ENCODE measurements at regions not wholly inside any gene's neighbourhood (a gene's known extent, or its start where the extent isn't known, plus 50 kb on each side); places are given as distances from the start of the nearest gene placed in this dataset.
"Not testable (repeated sequence)": the region's sequence is repeated elsewhere in the genome, so short reads cannot be mapped to it uniquely, and the experiment has no call there.

DNA sequence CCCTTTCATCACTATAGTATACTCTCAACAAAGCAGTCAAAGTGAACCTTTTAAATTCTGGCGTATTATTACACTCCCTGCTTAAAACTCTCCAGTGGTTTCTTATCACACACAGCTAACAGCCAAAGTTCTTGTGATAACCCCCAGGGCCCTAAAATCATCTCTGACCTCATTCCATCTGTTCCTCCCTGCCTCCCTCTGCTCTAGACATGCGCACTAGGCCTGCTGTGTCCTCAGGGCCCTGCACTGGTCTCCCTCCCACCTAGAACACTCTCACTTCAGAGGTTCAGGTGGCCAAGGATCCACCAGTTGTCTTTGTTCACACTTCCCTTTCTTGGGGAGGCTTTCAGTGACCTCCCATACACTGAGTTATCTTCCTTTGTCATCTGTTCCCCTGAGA lies 603.4 kb downstream of the DSC3 start:
- ATAC-seq = no peak
- Histone ChIP-seq H3K27me3 (ENCODE audit: low read depth) (no peaks in the 10 kb centered on the region), H3K9me3 (no peaks in the 10 kb centered on the region), H3K4me3 (no peak overlapping the region), H3K36me3 (no peaks in the 10 kb centered on the region), H3K27ac (no peak overlapping the region), H3K4me1 (no peaks in the 10 kb centered on the region)
- no peak for TF ChIP-seq CTCF (IDR thresholded peaks at IDR 0.05)
- DNase-seq = no peak
- intact Hi-C loops (cut with DNase I) = no loop called here

- no peak overlapping the region for H3K4me3 ChIP-seq
- no peaks in the 10 kb centered on the region for H3K9me3 ChIP-seq
- H3K27me3 ChIP-seq (ENCODE audit: low read depth) = no peaks in the 10 kb centered on the region
- no peaks in the 10 kb centered on the region for H3K36me3 ChIP-seq
- H3K27ac ChIP-seq = no peak overlapping the region
- no peaks in the 10 kb centered on the region for H3K4me1 ChIP-seq
- DNase-seq (no peak), ATAC-seq (no peak)
- intact Hi-C loops (cut with DNase I) = no loop called here
- no peak for TF ChIP-seq CTCF (IDR thresholded peaks at IDR 0.05)
Measured at GRCh38 chr18:30432349-30432748, 610.2 kb downstream of the DSC3 start.

DNA sequence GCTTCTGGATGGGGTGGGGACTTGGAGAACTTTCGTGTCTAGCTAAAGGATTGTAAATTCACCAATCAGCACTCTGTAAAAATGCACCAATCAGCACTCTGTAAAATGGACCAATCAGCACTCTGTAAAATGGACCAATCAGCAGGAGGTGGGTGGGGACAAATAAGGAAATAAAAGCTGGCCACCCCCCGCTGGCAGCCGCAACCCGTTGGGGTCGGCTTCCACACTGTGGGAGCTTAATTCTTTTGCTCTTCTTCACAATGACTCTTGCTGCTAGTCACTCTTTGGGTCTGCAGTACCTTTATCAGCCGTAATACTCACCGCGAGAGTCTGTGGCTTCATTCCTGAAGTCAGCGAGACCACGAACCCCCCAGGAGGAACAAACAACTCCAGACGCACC lies 623.1 kb downstream of the DSC3 start:
- intact Hi-C loops (cut with DNase I); DNase-seq; H3K4me3 ChIP-seq; H3K36me3 ChIP-seq; H3K27me3 ChIP-seq (ENCODE audit: low read depth); H3K27ac ChIP-seq; ATAC-seq; H3K4me1 ChIP-seq; H3K9me3 ChIP-seq: not testable (repeated sequence)

- intact Hi-C loops (cut with DNase I) = no loop called here
- Histone ChIP-seq H3K27ac (no peak overlapping the region), H3K27me3 (ENCODE audit: low read depth) (no peaks in the 10 kb centered on the region), H3K4me3 (no peak overlapping the region), H3K4me1 (no peaks in the 10 kb centered on the region), H3K9me3 (no peaks in the 10 kb centered on the region), H3K36me3 (no peaks in the 10 kb centered on the region)
- TF ChIP-seq CTCF (IDR thresholded peaks at IDR 0.05) = no peak
- DNase-seq (no peak), ATAC-seq (no peak)
Measured at GRCh38 chr18:30415903-30416302, 626.6 kb downstream of the DSC3 start.

DNA sequence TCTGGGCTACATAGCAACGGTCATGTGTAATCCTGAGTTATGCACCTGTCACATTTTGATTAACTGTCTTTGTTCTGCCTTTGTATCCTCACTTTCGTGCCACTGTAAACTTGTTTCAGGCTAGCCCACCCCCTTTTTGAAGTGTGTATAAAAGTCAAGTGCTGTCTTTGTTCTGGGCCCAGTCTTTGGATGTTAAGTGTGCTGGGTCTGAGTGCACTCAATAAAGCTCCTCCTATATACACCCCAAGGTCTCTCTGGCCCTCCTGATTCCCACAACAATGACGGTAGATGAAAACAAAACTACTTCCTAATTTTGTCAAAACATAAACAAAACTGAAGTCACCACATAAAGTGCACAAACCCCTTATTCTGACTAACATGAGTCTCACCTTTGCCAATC lies 633.4 kb downstream of the DSC3 start:
- TF ChIP-seq CTCF (IDR thresholded peaks at IDR 0.05) = no peak
- DNase-seq = no peak
- Histone ChIP-seq H3K9me3 (no peaks in the 10 kb centered on the region), H3K4me1 (no peaks in the 10 kb centered on the region), H3K4me3 (no peak overlapping the region), H3K36me3 (no peaks in the 10 kb centered on the region), H3K27ac (no peak overlapping the region), H3K27me3 (ENCODE audit: low read depth) (no peaks in the 10 kb centered on the region)
- intact Hi-C loops (cut with DNase I) = no loop called here
- no peak for ATAC-seq

- TF ChIP-seq CTCF (IDR thresholded peaks at IDR 0.05) = no peak
- Histone ChIP-seq H3K4me3 (no peak overlapping the region), H3K4me1 (no peaks in the 10 kb centered on the region), H3K27me3 (ENCODE audit: low read depth) (no peaks in the 10 kb centered on the region), H3K9me3 (no peaks in the 10 kb centered on the region), H3K27ac (no peak overlapping the region), H3K36me3 (no peaks in the 10 kb centered on the region)
- DNase-seq (no peak), ATAC-seq (no peak)
- intact Hi-C loops (cut with DNase I) = no loop called here
Measured at GRCh38 chr18:30406728-30407127, 635.8 kb downstream of the DSC3 start.

Measured in lower lobe of right lung (tissue), 2 donors.